ENCODE measurements at regions not wholly inside any gene's neighbourhood (a gene's known extent, or its start where the extent isn't known, plus 50 kb on each side); places are given as distances from the start of the nearest gene placed in this dataset.
"Not testable (repeated sequence)": the region's sequence is repeated elsewhere in the genome, so short reads cannot be mapped to it uniquely, and the experiment has no call there.

DNA sequence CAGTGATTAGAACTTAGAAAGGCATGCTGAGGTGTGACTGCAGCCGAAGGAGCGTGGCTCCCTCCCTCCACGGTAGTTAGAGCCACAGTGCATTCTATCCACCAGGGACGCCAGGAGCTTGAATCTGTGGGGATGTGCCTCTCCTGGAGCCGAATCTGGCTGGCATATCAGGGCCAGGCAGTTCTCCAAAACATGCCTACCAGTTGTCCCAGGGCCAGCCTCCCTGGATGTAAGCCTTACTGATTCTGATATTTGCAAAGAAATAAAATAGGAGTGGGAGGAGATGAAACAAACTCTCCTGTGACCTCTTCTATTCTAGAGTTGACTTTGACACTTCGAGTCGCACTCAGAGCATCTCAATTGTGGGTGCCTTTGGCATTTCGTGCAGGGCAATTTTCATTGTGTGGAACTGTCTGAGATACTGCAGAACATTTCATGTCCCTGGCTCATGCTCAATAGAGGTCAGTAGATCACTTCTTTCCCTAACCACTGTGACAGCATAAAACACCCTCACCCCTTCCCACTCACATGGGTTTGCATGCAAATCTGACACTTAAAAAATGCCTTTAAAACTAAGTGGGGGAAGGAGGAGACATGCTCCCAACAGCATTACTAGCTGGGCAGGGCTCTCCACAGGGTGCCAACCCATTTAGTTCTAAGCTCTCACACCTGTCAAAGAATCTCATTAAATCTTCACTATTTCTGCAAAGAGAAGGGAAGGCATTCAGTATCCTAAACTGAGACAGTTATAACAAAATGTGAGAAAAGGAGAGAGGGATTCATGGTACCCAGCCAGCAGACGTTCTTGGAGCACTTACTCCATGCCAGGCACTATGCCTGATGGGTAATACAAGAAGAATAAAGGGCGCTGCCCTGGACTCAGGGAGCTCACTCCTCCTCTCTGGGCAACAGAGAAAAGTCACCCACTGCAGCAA, 378.9 kb downstream of the PREX1 start:
- in situ Hi-C loops (cut with HindIII; ENCODE audit: low sequenced_read_pairs), result no loop called here

DNA sequence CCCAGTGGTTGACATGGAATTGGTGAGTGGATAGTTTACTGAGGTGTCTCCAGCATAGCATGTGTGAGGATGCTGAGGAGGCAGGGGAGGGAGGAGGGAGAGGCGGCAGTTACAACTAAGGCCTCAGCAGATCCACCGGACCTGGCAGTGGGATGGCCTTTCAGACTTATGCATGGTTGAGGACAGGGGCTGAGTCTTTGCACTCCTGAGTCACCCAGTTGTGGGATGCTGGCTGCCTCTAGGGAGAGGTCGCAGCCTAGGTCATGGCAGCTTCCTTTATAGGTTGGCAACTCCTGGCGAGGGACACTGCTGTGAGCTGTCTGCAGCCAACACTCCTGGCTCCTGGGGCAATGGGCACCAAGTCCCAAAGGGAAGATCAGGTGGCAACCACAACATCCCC, 380.3 kb downstream of the PREX1 start:
- in situ Hi-C loops (cut with HindIII; ENCODE audit: low sequenced_read_pairs), result no loop called here

DNA sequence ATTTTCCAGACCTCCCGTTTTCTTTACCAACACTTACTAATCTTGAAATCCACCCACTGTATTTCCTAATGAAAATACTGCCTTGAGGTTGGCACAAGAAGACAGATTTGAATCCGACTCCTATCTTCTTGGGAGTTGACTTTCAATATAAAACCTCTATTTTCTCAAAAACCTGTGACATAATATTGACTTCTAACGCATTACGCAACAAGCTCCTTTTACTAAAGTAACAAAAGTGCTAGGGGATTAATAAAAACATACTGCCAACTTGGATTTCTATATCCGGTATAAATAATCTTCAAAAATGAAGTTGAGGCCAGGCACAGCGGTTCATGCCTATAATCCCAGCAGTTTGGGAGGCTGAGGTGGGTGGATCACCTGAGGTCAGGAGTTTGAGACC, 382.0 kb downstream of the PREX1 start:
- in situ Hi-C loops (cut with HindIII; ENCODE audit: low sequenced_read_pairs), result no loop called here

DNA sequence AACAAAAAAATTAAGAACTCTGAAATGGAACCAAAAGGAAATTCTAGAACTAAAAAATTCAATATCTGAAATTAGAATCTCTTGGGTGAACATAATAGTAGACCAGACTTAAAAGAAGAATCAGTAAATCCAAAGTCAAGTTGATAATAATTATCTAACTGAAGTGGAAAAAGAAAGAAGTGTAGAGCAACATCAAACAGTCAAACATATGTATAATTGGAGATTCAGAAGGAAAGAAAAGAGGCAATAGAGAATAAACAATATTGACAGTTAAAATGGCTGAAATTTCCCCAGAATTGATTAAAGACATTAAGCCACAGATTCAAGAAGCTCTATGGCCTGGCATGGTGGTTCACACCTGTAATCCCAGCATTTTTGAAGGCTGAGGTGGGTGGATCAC, 383.6 kb downstream of the PREX1 start:
- in situ Hi-C loops (cut with HindIII; ENCODE audit: low sequenced_read_pairs), result no loop called here

DNA sequence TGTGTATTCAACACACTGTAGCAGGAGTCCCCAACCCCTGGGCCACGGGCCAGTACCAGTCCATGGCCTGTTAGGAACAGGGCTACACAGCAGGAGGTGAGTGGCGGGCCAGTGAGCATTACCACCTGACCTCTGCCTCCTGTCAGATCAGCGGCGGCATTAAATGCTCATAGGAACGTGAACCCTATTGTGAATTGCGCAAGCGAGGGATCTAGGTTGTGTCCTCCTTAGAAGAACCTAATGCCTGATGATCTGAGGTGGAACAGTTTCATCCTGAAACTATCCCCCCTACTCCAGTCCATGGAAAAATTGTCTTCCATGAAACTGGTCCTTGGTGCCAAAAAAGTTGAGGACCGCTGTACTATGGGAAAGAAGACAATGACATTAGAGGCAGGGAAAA, 386.9 kb downstream of the PREX1 start:
- in situ Hi-C loops (cut with HindIII; ENCODE audit: low sequenced_read_pairs), result no loop called here

DNA sequence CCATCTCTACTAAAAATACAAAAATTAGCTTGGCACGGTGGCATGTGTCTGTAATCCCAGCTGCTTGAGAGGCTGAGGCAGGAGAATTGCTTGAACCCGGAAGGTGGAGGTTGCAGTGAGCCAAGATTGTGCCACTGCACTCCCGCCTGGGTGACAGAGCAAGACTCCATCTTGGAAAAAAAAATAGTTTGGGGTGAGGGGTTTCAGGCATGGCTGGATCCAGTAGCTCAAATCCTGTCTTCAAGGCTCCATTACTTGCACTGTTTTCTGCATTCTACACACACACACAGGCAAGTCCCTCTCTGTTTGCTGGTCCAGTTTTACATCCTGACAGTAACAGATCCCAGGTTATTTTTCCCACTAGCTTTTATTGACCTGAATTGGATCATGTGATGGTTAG, 387.5 kb downstream of the PREX1 start:
- in situ Hi-C loops (cut with HindIII; ENCODE audit: low sequenced_read_pairs), result not testable (repeated sequence)

DNA sequence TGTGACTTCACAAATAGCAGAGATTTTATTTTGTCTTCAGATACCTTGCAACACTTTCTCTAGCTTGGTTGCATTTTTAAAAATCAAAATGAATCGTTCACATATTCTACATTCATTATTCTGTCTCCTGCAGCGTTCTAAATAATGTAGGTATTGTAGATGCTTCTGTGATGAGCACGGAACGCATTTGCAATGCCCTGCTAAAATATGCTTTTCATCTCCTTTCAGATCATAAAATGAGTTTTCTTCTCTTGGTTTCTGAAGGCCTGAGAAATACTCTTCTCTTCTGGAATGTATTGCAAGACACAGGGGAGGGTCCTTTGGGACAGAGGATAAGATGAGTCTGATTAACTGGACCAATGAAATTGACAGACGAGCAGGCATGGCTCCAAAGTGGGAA, 390.7 kb downstream of the PREX1 start:
- in situ Hi-C loops (cut with HindIII; ENCODE audit: low sequenced_read_pairs), result no loop called here

DNA sequence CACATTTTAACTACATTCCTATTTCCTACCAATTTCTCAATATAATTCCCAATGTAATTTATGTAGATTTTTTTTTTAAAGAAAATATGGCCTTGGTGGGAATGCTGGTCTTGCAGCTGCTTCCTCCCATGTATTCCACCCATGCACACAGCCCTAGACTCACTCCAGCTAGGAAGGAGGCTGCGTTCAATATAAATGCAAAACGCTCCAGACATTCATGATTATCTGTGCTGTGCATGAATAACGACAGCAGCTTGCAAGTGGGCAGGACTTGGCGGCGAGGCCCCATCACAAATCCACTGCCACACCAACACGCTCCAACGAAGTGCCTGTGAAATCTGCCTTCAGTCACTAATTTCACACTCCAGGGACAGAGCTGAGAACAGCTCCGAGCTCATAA, 391.2 kb downstream of the PREX1 start:
- in situ Hi-C loops (cut with HindIII; ENCODE audit: low sequenced_read_pairs), result not testable (repeated sequence)

DNA sequence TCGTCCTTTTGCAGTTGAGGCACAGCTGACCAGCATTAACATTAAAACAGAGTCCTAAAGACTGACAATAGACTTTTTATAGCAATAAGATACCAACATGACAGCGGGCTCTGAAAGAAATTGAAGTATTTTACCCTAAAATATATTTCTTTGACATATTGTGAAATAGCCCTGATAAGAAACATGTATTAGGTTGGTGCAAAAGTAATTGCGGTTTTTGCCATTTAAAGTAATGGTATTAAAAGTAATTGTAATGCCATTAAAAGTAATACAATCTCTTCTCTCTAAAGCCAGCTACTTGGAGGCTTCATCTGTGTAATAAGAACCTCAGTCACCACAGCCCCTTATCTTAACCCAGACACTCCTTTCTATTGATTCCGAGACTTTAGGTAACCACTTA, 394.6 kb downstream of the PREX1 start:
- in situ Hi-C loops (cut with HindIII; ENCODE audit: low sequenced_read_pairs), result no loop called here

DNA sequence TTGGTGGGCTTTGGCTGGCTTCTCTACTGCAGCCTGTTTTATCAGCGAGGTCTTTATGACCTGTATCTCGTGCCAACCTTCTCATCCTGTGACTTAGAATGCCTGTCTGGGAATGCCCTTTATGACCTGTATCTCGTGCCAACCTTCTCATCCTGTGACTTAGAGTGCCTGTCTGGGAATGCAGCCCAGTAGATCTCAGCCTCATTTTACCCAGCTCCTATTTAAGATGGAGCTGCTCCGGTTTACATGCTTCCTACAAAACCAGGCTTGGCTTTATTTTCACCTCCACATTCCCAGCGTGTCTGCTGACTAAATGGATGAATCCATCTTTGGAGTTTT, 395.3 kb downstream of the PREX1 start:
- in situ Hi-C loops (cut with HindIII; ENCODE audit: low sequenced_read_pairs), result no loop called here

DNA sequence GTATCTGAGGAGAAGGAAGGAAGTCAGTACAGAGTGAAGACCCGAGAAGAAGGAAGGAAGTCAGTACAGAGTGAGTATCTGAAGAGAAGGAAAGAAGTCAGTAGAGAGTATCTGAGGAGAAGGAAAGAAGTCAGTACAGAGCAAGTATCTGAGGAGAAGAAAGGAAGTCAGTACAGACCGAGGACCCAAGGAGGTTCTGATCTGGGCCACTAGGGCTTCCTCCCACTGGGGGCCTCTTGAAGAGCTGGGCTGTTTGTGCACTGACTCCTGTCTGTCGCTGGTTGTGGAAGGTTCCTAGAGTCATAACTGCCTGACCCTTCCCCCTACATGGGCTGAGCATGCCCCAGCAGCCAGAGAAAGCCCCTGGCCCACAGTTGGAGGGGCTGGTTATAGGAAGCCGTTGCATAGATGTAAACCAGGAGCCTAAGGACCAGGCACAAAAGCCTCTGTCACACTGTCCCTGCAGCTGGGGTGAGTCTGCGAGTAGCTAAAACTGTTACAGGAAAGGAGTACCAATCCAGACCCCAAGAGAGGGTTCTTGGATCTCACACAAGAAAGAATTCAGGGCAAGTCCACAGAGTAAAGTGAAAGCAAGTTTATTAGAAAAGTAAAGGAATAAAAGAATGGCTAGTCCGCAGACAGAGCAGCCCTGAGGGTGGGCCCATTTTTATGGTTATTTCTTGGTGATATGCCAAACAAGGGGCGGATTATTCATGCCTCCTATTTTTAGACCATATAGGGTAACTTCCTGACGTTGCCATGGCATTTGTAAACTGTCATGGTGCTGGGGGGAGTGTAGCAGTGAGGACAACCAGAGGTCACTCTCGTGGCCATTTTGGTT, 395.9 kb downstream of the PREX1 start:
- in situ Hi-C loops (cut with HindIII; ENCODE audit: low sequenced_read_pairs), result no loop called here

DNA sequence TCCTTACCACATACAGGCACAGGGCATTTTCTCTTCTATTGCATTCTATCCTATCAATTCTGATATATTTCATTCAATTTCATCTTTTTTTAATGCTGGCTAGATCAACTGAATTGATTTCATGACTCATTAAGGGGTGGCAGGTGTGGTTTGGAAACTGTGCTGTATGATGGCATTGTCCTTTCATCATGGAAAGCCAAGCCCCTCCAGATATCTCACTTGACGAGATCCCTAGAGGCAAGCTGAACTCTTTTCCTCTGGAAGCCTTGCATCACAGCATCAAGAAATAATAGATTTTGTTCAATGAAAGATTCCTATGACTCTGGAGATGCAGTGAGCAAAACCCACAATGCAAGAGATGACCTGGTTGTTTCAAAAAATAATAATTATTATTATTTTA, 401.2 kb downstream of the PREX1 start:
- in situ Hi-C loops (cut with HindIII; ENCODE audit: low sequenced_read_pairs), result no loop called here

DNA sequence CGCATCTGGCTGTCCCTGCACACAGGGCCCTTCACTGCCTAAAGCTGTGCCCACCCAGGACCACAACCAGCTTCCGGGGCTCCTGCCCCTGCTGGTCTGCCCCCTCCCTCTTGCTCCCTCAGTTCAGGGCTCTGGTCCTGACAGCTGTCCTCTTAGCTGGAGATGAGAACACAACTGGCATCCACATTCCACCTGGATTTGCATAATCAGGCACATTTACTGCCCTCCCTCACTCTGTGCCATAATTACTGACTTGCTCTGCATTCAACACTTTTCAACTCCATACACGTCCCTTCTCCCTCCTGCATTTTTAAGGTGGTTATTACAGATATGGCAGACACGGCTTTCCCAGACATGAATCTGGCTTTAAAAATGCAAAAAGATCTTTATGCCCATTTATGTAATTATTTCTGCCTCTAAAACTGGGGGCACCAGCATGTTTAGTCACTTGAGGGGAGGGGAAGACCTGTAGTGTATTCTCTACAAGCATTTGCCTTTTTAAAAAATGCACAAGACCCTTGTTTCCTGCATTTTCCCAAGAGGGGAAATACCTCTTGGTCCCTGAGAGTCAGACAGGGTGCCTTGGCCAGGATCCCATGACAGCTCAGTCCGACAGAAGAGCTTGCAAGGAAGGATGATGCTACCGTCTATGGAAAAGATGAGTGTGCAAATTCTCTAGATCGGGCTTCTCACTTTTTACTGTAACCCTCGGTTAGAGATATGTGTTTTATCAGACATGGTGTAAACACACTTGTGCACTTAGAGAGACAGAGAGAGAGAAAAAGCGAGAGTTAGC, 401.8 kb downstream of the PREX1 start:
- in situ Hi-C loops (cut with HindIII; ENCODE audit: low sequenced_read_pairs), result no loop called here

DNA sequence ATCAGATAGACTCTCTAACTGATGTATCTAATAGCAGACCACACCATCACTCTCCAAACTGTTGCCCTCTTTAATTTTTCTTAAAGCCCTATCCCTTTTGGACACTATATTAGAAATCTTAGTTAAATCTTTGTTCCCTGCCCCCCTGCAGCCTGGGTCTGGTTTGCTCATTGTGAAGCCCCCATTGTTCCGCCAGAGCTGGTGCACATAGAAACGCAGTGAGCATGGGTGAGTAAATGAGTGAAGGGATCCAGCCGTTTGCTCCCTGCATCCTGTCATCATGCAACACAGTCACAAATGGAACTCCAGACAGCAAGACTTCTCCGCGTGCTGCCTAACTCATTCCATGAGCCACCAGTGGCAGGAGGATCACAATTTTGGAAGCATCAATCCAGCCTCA, 402.5 kb downstream of the PREX1 start:
- in situ Hi-C loops (cut with HindIII; ENCODE audit: low sequenced_read_pairs), result no loop called here

DNA sequence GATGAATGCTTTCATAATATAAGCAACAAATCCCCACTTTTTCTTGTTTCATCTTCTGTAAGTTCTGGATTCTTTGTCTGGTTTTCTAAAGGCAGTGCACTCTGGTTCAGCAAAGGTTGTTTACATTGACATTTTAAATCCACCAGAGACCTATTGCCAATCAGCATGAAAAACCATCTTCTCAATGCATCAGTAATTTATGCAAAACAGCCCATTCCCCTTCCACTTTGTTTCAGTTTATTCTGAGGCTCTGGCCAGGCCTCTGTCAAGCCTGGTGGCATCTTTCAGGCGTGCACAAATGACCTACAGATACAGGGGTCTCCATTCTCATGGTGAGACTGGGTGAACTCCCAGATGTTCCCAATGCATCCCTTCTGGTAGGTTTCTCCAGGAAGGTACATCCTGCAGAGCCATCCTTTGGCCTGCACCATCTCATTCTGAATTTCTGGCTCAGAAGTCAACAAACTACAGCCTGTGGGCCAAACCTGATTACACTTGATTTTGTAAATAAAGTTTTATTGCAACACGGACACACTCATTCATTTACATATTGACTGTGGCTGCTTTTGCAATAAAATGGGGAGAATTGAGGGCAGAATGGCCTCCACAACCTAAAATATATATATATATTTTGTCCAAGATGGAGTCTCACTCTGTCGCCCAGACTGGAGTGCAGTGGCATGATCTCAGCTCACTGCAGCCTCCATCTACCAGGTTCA, 405.4 kb downstream of the PREX1 start:
- in situ Hi-C loops (cut with HindIII; ENCODE audit: low sequenced_read_pairs), result no loop called here

DNA sequence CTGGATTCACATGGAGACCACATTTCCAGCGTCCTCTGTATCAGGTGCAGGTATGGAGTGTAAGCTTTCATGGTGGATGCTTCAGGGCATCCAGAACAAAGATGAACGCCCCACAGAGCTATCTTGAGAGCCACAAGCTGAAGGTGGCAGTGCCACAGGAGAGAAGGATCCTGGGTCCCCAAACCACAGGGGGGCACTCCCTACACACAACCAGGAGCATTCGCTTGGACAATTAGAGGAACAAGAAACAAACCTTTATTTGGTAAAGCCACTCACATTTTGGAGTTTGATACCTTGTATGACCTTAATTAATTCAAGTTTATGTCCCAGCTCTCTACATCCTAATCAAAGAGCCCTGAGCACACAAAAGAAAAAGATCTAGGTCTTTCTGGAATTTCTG, 406.3 kb downstream of the PREX1 start:
- in situ Hi-C loops (cut with HindIII; ENCODE audit: low sequenced_read_pairs), result no loop called here

DNA sequence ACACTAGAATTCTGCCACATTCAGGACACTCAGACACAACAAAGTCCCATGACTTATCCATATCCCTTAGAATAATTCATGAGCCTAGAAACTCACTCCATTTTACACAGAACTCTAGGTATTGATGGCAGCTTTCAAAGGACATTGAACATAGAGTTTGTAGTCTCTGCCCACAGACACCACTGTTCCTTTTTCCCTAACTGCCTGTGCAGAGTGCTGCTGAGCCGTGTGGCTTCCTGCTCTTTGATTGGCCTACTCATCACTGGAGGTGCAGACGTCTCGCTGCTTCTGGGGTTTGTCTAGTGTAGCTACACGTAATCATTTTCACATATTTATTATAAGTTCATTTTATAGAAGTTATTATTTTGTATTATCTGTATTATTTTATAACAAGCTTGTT, 407.6 kb downstream of the PREX1 start:
- in situ Hi-C loops (cut with HindIII; ENCODE audit: low sequenced_read_pairs), result no loop called here

DNA sequence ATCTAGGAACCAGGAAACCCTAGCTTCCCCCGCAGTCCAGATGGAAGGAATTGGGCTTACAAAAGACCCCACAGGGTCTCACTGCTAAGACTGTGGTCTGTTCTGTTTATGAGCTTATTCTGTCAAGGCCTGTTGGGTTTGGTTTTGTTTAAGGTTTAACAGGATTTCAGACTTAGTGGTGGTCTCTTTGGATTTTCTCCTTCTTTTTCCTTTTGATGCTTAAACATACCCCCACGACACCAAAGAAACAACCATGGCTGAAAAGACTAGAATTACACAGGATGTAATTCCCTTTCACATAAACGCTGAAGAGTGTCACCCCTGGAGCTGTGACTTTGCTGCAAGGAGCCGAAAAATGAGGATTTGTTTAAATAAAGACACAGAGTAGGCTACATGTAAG, 408.6 kb downstream of the PREX1 start:
- in situ Hi-C loops (cut with HindIII; ENCODE audit: low sequenced_read_pairs), result no loop called here

DNA sequence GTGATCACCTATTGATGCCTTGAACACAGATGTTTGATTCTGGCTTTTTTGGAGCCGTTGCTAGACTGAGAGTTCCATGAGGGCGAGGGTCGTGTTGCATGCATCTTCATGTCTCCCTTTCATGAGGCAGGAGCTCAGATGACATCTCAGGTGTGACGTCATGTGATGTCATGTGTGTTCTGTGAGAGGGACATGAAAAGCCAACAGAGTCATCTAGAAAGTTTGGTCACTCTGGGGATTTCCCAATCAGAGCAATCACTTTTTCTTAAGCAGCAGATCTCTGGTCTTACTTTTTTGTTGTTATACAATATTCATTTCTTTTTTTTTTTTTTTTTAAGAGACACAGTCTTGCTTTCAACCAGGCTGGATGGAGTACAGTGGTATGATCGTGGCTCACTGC, 411.8 kb downstream of the PREX1 start:
- in situ Hi-C loops (cut with HindIII; ENCODE audit: low sequenced_read_pairs), result no loop called here

DNA sequence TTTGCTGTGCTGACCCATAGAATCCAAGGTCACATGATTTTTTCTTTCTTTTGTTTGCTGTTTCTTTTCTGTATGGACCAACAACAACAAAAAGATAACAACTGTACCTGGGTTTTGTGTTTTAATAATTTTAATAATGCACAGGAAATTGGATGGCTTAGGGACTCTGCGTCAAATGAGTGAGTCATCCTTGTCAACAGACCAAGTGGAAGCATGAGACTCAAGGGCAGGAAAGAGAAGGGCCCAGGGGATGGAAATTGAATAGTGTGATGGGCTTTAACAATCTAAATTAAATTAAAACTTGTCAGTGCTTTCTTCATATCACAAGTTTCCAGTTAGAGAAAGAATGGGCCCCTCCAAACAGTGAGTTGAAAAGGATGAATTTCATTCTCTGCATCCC, 413.0 kb downstream of the PREX1 start:
- in situ Hi-C loops (cut with HindIII; ENCODE audit: low sequenced_read_pairs), result no loop called here
